ENCODE measurements at regions not wholly inside any gene's neighbourhood (a gene's known extent, or its start where the extent isn't known, plus 50 kb on each side); places are given as distances from the start of the nearest gene placed in this dataset.

DNA sequence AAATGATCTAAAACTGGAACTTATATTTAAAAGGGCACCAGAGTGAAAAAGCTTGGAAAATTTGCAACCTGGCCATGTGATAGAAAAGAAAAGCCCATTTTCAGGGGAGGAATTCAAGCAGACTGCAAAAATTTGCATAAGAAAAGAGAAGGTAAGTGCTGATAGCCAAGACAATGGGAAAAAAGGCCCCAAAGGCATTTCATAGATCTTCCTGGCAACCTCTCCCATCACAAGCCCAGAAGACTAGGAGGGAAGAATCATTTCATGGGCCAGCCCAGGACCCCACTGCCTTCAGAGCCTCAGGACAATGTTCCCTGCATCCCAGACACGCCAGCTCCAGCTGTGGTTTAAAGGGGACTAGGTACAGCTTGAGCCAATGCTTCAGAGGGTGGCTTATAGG lies 887.3 kb upstream of the DIAPH2 start:
- DNase-seq: no peak
- ATAC-seq: no peak
- Histone ChIP-seq H3K4me1 (ENCODE audit: insufficient read depth, low read length) (no peaks in the 10 kb centered on the region), H3F3A (ENCODE audit: low read length, unreplicated experiment) (no peaks in the 10 kb centered on the region), H3K36me3 (ENCODE audit: low read depth, low read length) (no peaks in the 10 kb centered on the region), H4K20me1 (ENCODE audit: low read length) (no peaks in the 10 kb centered on the region), H3K4me2 (ENCODE audit: low read length) (no peak overlapping the region), H2AFZ (ENCODE audit: low read length) (no peak overlapping the region), H3K9me3 (ENCODE audit: low read length) (no peaks in the 10 kb centered on the region), H3K79me2 (ENCODE audit: low read length) (no peaks in the 10 kb centered on the region), H3K9me2 (replicated peaks; ENCODE audit: low read length) (no peaks in the 10 kb centered on the region), H3K27ac (ENCODE audit: low read length) (no peak overlapping the region), H3K27me3 (ENCODE audit: low read length) (no peaks in the 10 kb centered on the region), H3K9ac (ENCODE audit: low read length) (no peak overlapping the region), H3K4me3 (ENCODE audit: low read length) (no peak overlapping the region)
- ChIA-PET CTCF (no interaction called here), POLR2A (ENCODE audit: unreplicated experiment) (no interaction called here)
- intact Hi-C loops (cut with micrococcal nuclease): no loop called here
- TF ChIP-seq EZH2phosphoT487 (IDR thresholded peaks at IDR 0.05; ENCODE audit: borderline replicate concordance, low read length) (no peak), EZH2 (IDR thresholded peaks at IDR 0.05; ENCODE audit: low read length, unreplicated experiment) (no peak)
- TF ChIP-seq, protein P1, sequence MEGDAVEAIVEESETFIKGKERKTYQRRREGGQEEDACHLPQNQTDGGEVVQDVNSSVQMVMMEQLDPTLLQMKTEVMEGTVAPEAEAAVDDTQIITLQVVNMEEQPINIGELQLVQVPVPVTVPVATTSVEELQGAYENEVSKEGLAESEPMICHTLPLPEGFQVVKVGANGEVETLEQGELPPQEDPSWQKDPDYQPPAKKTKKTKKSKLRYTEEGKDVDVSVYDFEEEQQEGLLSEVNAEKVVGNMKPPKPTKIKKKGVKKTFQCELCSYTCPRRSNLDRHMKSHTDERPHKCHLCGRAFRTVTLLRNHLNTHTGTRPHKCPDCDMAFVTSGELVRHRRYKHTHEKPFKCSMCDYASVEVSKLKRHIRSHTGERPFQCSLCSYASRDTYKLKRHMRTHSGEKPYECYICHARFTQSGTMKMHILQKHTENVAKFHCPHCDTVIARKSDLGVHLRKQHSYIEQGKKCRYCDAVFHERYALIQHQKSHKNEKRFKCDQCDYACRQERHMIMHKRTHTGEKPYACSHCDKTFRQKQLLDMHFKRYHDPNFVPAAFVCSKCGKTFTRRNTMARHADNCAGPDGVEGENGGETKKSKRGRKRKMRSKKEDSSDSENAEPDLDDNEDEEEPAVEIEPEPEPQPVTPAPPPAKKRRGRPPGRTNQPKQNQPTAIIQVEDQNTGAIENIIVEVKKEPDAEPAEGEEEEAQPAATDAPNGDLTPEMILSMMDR (conservative IDR thresholded peaks at IDR 0.05; ENCODE audit: low read depth, low read length): no peak
- BruUV-seq (replicated peaks): no TSS peak

DNA sequence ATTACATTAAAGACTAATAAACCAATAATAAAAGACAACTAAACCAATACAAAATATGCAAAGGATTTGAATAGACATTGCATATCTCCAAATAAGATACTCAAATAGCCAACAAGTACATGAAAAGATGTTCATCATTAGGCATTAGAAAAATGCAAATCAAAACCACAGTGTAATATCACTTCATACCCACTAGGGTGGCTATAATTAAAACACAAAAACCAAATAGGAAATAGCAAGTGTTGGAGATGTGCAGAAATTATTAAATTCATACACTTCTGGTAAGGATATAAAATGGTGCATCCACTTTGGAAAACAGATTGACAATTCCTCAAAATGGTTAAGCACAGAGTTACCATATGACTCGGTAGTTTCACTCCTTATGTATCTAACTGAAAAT lies 860.8 kb upstream of the DIAPH2 start:
- Histone ChIP-seq H4K20me1 (ENCODE audit: low read length) (no peaks in the 10 kb centered on the region), H2AFZ (ENCODE audit: low read length) (no peak overlapping the region), H3K4me2 (ENCODE audit: low read length) (no peak overlapping the region), H3K4me3 (ENCODE audit: low read length) (no peak overlapping the region), H3K79me2 (ENCODE audit: low read length) (no peaks in the 10 kb centered on the region), H3K27ac (ENCODE audit: low read length) (no peak overlapping the region), H3K36me3 (ENCODE audit: low read depth, low read length) (no peaks in the 10 kb centered on the region), H3K9me2 (replicated peaks; ENCODE audit: low read length) (no peaks in the 10 kb centered on the region), H3K9ac (ENCODE audit: low read length) (no peak overlapping the region), H3K4me1 (ENCODE audit: insufficient read depth, low read length) (no peaks in the 10 kb centered on the region), H3K27me3 (ENCODE audit: low read length) (no peaks in the 10 kb centered on the region), H3F3A (ENCODE audit: low read length, unreplicated experiment) (no peaks in the 10 kb centered on the region), H3K9me3 (ENCODE audit: low read length) (no peaks in the 10 kb centered on the region)
- BruUV-seq (replicated peaks): no TSS peak
- no peak for TF ChIP-seq EZH2 (IDR thresholded peaks at IDR 0.05; ENCODE audit: low read length, unreplicated experiment)
- TF ChIP-seq, protein P1 (conservative IDR thresholded peaks at IDR 0.05; ENCODE audit: low read depth, low read length): no peak; the same call in 1 of the 2 replicates
- TF ChIP-seq EZH2phosphoT487 (IDR thresholded peaks at IDR 0.05; ENCODE audit: borderline replicate concordance, low read length): no peak
- CTCF ChIA-PET: no interaction called here
- intact Hi-C loops (cut with micrococcal nuclease): no loop called here
- POLR2A ChIA-PET (ENCODE audit: unreplicated experiment): no interaction called here
- ATAC-seq (no peak), DNase-seq (no peak)

DNA sequence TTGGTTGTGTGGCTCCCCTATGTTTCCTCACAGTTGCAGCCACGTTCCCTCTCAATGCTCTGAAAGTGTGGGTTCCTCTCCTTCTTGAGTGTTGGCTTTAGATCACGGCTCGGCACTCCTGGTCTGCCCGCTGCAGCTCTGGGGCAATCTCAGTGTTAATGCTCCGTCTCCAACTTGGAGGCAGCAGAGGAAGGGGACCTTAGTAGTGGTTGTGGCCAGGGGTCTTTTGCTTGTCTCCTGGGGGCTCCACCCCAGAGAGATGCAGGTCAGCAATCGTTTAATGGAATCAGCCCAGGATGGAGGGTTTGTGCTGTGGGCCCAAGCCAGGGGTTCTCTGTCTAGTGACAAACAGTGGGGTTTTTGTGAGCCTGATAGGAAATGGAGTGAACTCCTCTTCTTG lies 849.4 kb upstream of the DIAPH2 start:
- Histone ChIP-seq H4K20me1 (ENCODE audit: low read length) (no peaks in the 10 kb centered on the region), H3K4me2 (ENCODE audit: low read length) (no peak overlapping the region), H3K4me1 (ENCODE audit: insufficient read depth, low read length) (no peaks in the 10 kb centered on the region), H3K27ac (ENCODE audit: low read length) (no peak overlapping the region), H3K4me3 (ENCODE audit: low read length) (no peak overlapping the region), H3K9me2 (replicated peaks; ENCODE audit: low read length) (no peaks in the 10 kb centered on the region), H3K36me3 (ENCODE audit: low read depth, low read length) (no peaks in the 10 kb centered on the region), H3F3A (ENCODE audit: low read length, unreplicated experiment) (no peaks in the 10 kb centered on the region), H3K9me3 (ENCODE audit: low read length) (no peaks in the 10 kb centered on the region), H2AFZ (ENCODE audit: low read length) (no peak overlapping the region), H3K9ac (ENCODE audit: low read length) (no peak overlapping the region), H3K79me2 (ENCODE audit: low read length) (no peaks in the 10 kb centered on the region), H3K27me3 (ENCODE audit: low read length) (no peaks in the 10 kb centered on the region)
- no peak for ATAC-seq
- POLR2A ChIA-PET (ENCODE audit: unreplicated experiment): no interaction called here
- TF ChIP-seq, protein P1 (conservative IDR thresholded peaks at IDR 0.05; ENCODE audit: low read depth, low read length): no peak
- TF ChIP-seq EZH2phosphoT487 (IDR thresholded peaks at IDR 0.05; ENCODE audit: borderline replicate concordance, low read length): no peak
- TF ChIP-seq EZH2 (IDR thresholded peaks at IDR 0.05; ENCODE audit: low read length, unreplicated experiment): no peak
- CTCF ChIA-PET: no interaction called here
- intact Hi-C loops (cut with micrococcal nuclease): no loop called here
- no peak for DNase-seq
- no TSS peak for BruUV-seq (replicated peaks)
